ENCODE measurements at regions not wholly inside any gene's neighbourhood (a gene's known extent, or its start where the extent isn't known, plus 50 kb on each side); places are given as distances from the start of the nearest gene placed in this dataset.
"Not testable (repeated sequence)": the region's sequence is repeated elsewhere in the genome, so short reads cannot be mapped to it uniquely, and the experiment has no call there.

GRCh38 chr2:59385971-59386370 is 1144.8 kb upstream of the FANCL start:
- no peak for DNase-seq

GRCh38 chr2:59383473-59383872 is 1142.3 kb upstream of the FANCL start:
- peak; percentile 34 for DNase-seq

DNA sequence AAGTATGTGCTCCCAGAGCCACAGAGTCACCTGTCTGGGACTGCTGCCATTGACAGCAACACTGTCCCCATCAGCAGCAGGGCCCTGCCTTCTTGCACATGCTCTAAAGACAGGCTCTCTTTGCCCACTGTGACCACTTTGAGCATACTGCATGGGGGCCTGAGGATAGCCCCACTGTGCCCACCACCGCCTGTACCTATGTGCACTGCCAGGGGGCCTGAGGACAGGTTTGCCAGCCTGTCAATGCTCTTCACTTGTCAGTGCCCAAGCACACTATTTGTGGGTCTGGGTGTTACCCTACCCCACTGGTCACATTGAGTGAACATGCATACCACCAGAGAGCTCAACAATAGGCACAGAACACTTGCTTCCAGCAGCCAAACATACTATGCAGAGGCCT is 1137.0 kb upstream of the FANCL start:
- no peak for DNase-seq

DNA sequence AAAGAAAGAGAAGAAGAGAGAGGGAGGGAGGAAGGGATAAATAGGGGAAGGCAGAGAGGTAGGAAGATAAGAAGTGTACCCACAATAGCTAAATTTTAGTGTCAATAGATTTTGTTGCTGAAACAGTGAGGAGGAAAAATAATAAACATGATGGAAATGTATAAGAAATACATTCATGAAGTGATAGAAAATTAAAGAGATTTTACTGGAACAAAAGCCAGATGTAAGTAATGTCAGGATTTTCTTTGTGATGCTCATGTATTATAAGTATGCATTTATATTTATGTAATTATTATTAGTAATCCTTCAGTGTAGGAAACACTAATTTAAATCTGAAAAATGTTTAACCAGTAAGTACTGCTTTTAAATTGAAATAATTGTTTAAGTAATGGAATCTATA is 1125.2 kb upstream of the FANCL start:
- no peak for DNase-seq

DNA sequence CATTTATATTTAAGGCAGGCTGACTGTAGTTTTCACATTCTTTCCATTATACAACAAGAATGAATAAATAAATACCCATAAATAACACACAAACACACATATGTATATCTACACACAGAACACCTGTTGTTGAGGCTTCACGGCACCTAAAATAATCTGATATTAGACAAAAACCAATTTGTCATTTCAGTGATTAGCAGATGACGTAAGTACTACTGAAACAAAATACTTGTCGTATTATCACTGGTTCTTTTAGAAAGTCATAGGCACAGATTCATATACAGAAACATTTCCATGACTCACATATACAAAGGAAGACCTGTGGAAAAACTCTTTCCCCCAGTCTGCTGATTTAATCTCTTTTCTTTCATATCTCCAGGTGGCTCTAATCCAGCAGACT is 1113.4 kb upstream of the FANCL start:
- no peak for DNase-seq

- no peak for DNase-seq
Observed at GRCh38 chr2:59353306-59353921, 1112.3 kb upstream of the FANCL start.

DNA sequence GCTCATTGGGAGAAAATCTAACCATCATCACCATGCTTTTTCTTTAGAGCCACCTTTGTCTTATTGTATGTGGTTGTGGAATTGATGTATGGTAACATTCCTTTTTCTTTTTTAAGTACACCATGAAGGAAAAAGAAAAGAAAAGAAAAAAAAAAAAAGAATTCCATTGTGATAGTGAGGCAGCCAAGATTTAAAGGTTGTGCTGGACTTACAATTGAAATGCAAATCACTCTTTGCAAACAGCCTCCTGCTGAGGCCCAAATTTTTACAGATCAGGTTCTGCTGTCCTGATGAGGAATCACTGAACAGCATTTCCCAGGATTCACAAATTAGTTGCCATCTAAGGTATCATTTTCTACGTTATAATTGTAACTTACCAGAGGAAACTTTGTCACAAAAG is 1101.0 kb upstream of the FANCL start:
- no peak for DNase-seq

GRCh38 chr2:59339837-59340207 is 1098.7 kb upstream of the FANCL start:
- DNase-seq: no peak

GRCh38 chr2:59339121-59339836 is 1098.2 kb upstream of the FANCL start:
- no peak for DNase-seq

DNA sequence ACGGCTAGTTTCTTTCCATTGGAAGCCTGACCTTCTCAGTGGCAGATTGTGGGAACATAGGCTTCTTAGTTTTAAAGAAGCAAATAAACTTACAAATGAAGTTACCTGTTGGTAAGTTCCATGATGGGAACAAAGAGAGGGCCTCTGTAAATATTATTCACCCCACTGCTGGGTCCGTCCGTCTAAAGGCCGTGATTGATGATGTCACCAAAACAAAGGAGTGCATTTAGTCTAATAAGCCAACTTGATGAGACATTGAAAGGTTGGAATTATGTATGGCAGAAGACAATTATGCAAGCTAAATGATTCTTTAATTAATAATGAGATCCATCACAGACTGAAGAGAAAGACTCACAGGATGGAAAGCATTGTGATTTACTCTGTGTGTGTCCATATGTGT is 1091.9 kb upstream of the FANCL start:
- no peak for DNase-seq

- DNase-seq: not testable (repeated sequence)
Observed at GRCh38 chr2:59326581-59327365, 1085.6 kb upstream of the FANCL start.

- DNase-seq: no peak
Observed at GRCh38 chr2:59322870-59323269, 1081.7 kb upstream of the FANCL start.

DNA sequence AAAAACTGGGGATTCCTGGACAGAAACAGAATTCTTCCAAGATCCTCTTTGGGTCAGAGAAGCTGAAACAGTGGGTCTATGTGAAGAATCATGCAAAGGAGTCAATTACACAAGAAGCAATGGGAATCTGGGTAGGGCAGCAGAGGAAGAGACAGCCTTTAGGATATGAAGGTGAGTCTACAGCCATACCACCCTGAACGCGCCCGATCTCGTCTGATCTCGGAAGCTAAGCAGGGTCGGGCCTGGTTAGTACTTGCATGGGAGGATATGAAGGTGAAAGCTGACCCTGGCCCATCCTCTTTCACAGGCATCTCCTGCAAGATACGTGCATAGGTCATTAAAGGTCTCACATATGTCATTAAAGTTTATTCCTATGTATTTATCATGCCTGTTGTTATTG is 1080.9 kb upstream of the FANCL start:
- DNase-seq: no peak

- DNase-seq: no peak
Observed at GRCh38 chr2:59314031-59314766, 1073.1 kb upstream of the FANCL start.

DNA sequence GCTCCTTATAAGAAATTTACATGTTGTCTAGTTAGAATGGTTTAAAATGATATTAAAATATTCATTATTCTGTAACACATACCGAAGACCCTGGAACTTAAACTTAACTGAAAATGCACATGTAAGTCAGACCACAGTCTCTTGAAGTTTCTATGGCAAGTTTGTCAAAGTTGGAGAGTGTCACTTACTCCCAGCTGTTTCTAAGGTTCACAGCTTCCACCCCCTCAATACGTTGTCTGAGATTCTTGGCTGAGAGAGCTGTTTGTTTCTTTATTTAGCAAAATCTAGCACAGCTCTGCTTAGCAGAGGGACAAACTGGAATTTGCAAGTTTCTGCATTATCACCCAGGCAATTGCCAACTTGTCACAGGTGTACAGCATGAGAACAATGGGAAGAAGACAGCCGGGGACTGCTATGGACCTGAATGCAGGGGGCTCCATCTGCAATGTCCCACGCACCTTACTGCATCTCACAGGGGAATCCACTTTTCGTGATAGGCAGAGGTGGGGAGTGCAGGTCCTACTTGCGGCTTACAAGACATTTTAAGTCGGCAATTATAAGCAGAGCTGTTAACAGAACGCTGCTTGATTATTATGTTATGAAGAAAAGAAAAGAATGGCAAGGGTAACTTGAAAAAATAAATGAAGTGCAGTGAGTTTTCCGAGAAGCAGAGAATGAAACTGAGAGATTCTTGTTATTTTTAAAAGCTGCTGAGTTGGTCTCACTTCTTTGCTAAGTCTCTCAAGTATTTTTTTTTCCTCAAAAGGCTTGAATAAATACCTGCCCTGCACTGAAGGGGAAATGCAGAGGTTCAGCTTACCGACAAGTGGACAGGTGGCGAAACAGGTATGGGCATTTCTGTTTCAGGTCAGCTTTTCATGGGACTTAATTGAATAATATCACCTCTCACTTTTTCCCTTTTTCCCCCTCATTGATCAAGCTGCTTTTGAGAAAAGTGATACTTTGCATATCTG is 1072.1 kb upstream of the FANCL start:
- DNase-seq: no peak

DNA sequence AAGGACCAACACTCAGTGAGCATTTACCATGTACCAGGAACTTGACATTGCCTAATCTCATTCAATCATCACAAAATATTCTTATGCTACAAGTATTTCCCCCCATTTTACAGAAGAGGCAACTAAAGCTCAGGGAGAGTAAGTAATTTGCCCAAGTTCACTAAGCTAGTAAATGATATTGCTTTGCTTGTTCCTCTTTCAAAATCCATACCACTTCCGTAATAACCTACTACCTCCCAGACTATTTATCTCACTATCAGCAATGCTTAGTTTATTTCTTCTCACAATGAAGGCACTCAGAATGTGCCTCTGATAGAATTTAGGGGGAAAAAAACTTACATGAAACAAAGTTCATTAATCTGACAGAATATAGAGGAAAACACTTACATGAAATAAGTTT is 1070.9 kb upstream of the FANCL start:
- no peak for DNase-seq

- DNase-seq: no peak
Observed at GRCh38 chr2:59308108-59308507, 1067.0 kb upstream of the FANCL start.

GRCh38 chr2:59307196-59307595 is 1066.1 kb upstream of the FANCL start:
- DNase-seq: no peak

- DNase-seq: no peak
Observed at GRCh38 chr2:59303272-59303671, 1062.1 kb upstream of the FANCL start.

DNA sequence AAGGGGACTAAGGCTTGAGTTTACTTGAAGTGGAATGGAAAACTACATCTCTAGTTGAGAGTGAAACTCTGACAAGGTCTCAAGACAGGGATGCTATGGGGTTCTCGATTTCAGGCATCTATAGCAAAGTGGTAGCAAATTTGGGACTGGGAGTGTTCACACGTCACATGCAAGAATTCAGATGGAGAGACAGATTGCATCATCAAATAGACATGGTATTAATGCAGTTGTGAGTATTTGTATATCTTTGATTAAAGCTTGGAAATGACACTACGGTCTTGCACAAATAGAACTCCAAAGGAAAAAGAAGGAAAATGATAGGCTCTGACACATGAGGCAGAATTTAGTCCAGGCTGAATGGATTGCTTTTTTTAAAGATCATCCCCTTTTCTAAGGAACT is 1061.6 kb upstream of the FANCL start:
- DNase-seq: no peak

- DNase-seq: no peak
Observed at GRCh38 chr2:59301466-59302402, 1060.6 kb upstream of the FANCL start.

Measured in NCI-H510A (cell line).